Astrocyte (in vitro differentiated cells and primary cell): ENCODE measurements at regions not wholly inside any gene's neighbourhood (a gene's known extent, or its start where the extent isn't known, plus 50 kb on each side); places are given as distances from the start of the nearest gene placed in this dataset.

Experiments
- DNase-seq: peaks from one replicate; pipeline ENCODE4 v3.0.0-alpha.2; 2010; ENCODE audit warnings: low read depth
- FAIRE-seq: peaks from 2 replicates; lab custom pipeline; 2011; peaks lifted over from hg19 to GRCh38; lab: Jason Lieb, UNC
- H2AFZ ChIP-seq: 2 replicates; pipeline ENCODE4 v1.6.0; 2012; ENCODE audit warnings: low read depth, low read length, inconsistent platforms
- H3K27ac ChIP-seq: 2 replicates; pipeline ENCODE4 v1.5.1; 2011; ENCODE audit warnings: low read depth, low read length, inconsistent platforms
- H3K27me3 ChIP-seq: 2 replicates; pipeline ENCODE4 v1.6.0; 2011; ENCODE audit warnings: low read length, inconsistent platforms; ENCODE audit not compliant: insufficient read depth
- H3K36me3 ChIP-seq: 2 replicates; pipeline ENCODE4 v1.5.1; 2011; ENCODE audit warnings: low read length, inconsistent platforms; ENCODE audit not compliant: insufficient read depth
- H3K4me1 ChIP-seq: 2 replicates; pipeline ENCODE4 v1.5.1; 2011; ENCODE audit warnings: low read length, inconsistent platforms; ENCODE audit not compliant: insufficient read depth
- H3K4me2 ChIP-seq: 2 replicates; pipeline ENCODE4 v1.6.0; 2012; ENCODE audit warnings: low read length, inconsistent platforms
- H3K4me3 ChIP-seq: 2 replicates; pipeline ENCODE4 v1.5.1; 2011; ENCODE audit warnings: low read depth, mild to moderate bottlenecking, low read length, inconsistent platforms; ENCODE audit not compliant: insufficient read depth
- H3K79me2 ChIP-seq: 2 replicates; pipeline ENCODE4 v1.6.0; 2012; ENCODE audit warnings: mild to moderate bottlenecking, low read length, inconsistent platforms; ENCODE audit not compliant: insufficient read depth
- H3K9ac ChIP-seq: 2 replicates; pipeline ENCODE4 v1.6.0; 2012; ENCODE audit warnings: mild to moderate bottlenecking, low read length, inconsistent platforms
- H3K9me3 ChIP-seq: 2 replicates; pipeline ENCODE4 v1.5.1; 2012; ENCODE audit warnings: low read depth, mild to moderate bottlenecking, low read length, inconsistent platforms; ENCODE audit not compliant: insufficient read depth
- H4K20me1 ChIP-seq: 2 replicates; pipeline ENCODE4 v1.6.0; 2012; ENCODE audit warnings: low read length, inconsistent platforms; ENCODE audit not compliant: insufficient read depth
- H3K27ac Mint-ChIP-seq: one replicate; pipeline ENCODE4 v1.8.0; 2021; ENCODE audit warnings: mild to moderate bottlenecking, mixed read lengths; ENCODE audit not compliant: unreplicated experiment
- H3K27me3 Mint-ChIP-seq: one replicate; pipeline ENCODE4 v1.8.0; 2021; ENCODE audit warnings: low read depth, mixed read lengths; ENCODE audit not compliant: unreplicated experiment
- H3K36me3 Mint-ChIP-seq: one replicate; pipeline ENCODE4 v1.8.0; 2021; ENCODE audit warnings: low read depth, mixed read lengths; ENCODE audit not compliant: unreplicated experiment
- H3K4me1 Mint-ChIP-seq: one replicate; pipeline ENCODE4 v1.8.0; 2021; ENCODE audit warnings: low read depth, mixed read lengths; ENCODE audit not compliant: unreplicated experiment
- H3K4me3 Mint-ChIP-seq: one replicate; pipeline ENCODE4 v1.8.0; 2021; ENCODE audit warnings: mild to moderate bottlenecking, moderate library complexity, mixed read lengths; ENCODE audit not compliant: unreplicated experiment
- H3K9me3 Mint-ChIP-seq: one replicate; pipeline ENCODE4 v1.8.0; 2021; ENCODE audit warnings: mild to moderate bottlenecking, mixed read lengths; ENCODE audit not compliant: unreplicated experiment
- CTCF ChIP-seq: IDR thresholded peaks from 2 replicates; pipeline ENCODE4 v1.5.1; 2011; ENCODE audit warnings: low read depth, mild to moderate bottlenecking, inconsistent platforms, low read length, moderate library complexity; ENCODE audit not compliant: insufficient read depth
- EZH2 ChIP-seq: IDR thresholded peaks from 2 replicates; pipeline ENCODE4 v1.6.1; 2012; ENCODE audit warnings: mild to moderate bottlenecking, low read length, inconsistent platforms; ENCODE audit not compliant: insufficient read depth

GRCh38 chr20:39861381-39861780, 827.7 kb downstream of the MAFB start:
- Histone ChIP-seq H3K4me1 (peaks cover 3% of the 10 kb centered on the region), H3K9me3 (no peaks in the 10 kb centered on the region), H3K4me2 (no peak overlapping the region), H4K20me1 (no peaks in the 10 kb centered on the region), H3K36me3 (no peaks in the 10 kb centered on the region), H3K4me3 (no peak overlapping the region), H3K27ac (no peak overlapping the region), H3K27me3 (no peaks in the 10 kb centered on the region), H3K79me2 (no peaks in the 10 kb centered on the region), H2AFZ (no peak overlapping the region), H3K9ac (no peak overlapping the region)
- FAIRE-seq (no peak), DNase-seq (no peak)
- Mint-ChIP-seq H3K9me3 (no peaks in the 10 kb centered on the region), H3K4me3 (no peak overlapping the region), H3K36me3 (no peaks in the 10 kb centered on the region), H3K4me1 (peaks cover 10% of the 10 kb centered on the region), H3K27ac (no peak overlapping the region), H3K27me3 (no peaks in the 10 kb centered on the region)
- TF ChIP-seq EZH2 (no peak), CTCF (no peak)

- H3K4me3 ChIP-seq, result no peak overlapping the region
- H3K4me2 ChIP-seq, result no peak overlapping the region
- DNase-seq (no peak), FAIRE-seq (no peak)
- no peaks in the 10 kb centered on the region for H3K79me2 ChIP-seq
- H3K27ac ChIP-seq, result no peak overlapping the region
- H3K4me3 Mint-ChIP-seq, result no peak overlapping the region
- H3K4me1 ChIP-seq, result peaks cover 32% of the 10 kb centered on the region
- no peak overlapping the region for H3K27ac Mint-ChIP-seq
- TF ChIP-seq EZH2, result no peak
- no peak for TF ChIP-seq CTCF
- no peaks in the 10 kb centered on the region for H3K36me3 Mint-ChIP-seq
- no peaks in the 10 kb centered on the region for H3K9me3 Mint-ChIP-seq
- no peaks in the 10 kb centered on the region for H3K9me3 ChIP-seq
- H3K4me1 Mint-ChIP-seq, result peaks cover 37% of the 10 kb centered on the region
- H2AFZ ChIP-seq, result no peak overlapping the region
- no peaks in the 10 kb centered on the region for H4K20me1 ChIP-seq
- H3K36me3 ChIP-seq, result no peaks in the 10 kb centered on the region
- H3K9ac ChIP-seq, result no peak overlapping the region
- no peaks in the 10 kb centered on the region for H3K27me3 ChIP-seq
- no peaks in the 10 kb centered on the region for H3K27me3 Mint-ChIP-seq
These were observed 831.2 kb downstream of the MAFB start for GRCh38 chr20:39857835-39858234.

GRCh38 chr20:39857187-39857586, 831.8 kb downstream of the MAFB start:
- H3K9me3 ChIP-seq, result no peaks in the 10 kb centered on the region
- no peak overlapping the region for H3K9ac ChIP-seq
- H4K20me1 ChIP-seq, result no peaks in the 10 kb centered on the region
- no peak for DNase-seq
- FAIRE-seq, result no peak
- no peak overlapping the region for H3K27ac Mint-ChIP-seq
- no peaks in the 10 kb centered on the region for H3K36me3 ChIP-seq
- no peaks in the 10 kb centered on the region for H3K79me2 ChIP-seq
- H3K36me3 Mint-ChIP-seq, result no peaks in the 10 kb centered on the region
- H3K27me3 Mint-ChIP-seq, result no peaks in the 10 kb centered on the region
- H2AFZ ChIP-seq, result no peak overlapping the region
- no peaks in the 10 kb centered on the region for H3K27me3 ChIP-seq
- no peak overlapping the region for H3K4me3 Mint-ChIP-seq
- H3K4me1 Mint-ChIP-seq, result peaks cover 38% of the 10 kb centered on the region
- no peaks in the 10 kb centered on the region for H3K9me3 Mint-ChIP-seq
- TF ChIP-seq EZH2, result no peak
- TF ChIP-seq CTCF, result no peak
- H3K4me3 ChIP-seq, result no peak overlapping the region
- peaks cover 35% of the 10 kb centered on the region for H3K4me1 ChIP-seq
- no peak overlapping the region for H3K27ac ChIP-seq
- no peak overlapping the region for H3K4me2 ChIP-seq
